HEK293 (cell line): ENCODE measurements at regions not wholly inside any gene's neighbourhood (a gene's known extent, or its start where the extent isn't known, plus 50 kb on each side); places are given as distances from the start of the nearest gene placed in this dataset.

Source experiments
- BCL11A ChIP-seq: fragments of 450-650 bp; formaldehyde crosslinking; IDR thresholded peaks from 2 replicates; pipeline ENCODE4 v1.5.1; 2016; ENCODE audit warnings: low read depth, missing biosample characterization, missing genetic modification characterization
- CTCF ChIP-seq: fragments of 450-650 bp; formaldehyde crosslinking; IDR thresholded peaks from 2 replicates; pipeline ENCODE4 v1.5.1; 2016; ENCODE audit warnings: missing biosample characterization, missing genetic modification characterization
- KLF9 ChIP-seq: fragments of 450-650 bp; formaldehyde crosslinking; IDR thresholded peaks from 2 replicates; pipeline ENCODE4 v1.5.1; 2016; ENCODE audit warnings: missing biosample characterization, missing genetic modification characterization, low read depth
- PRDM4 ChIP-seq: fragments of 450-650 bp; formaldehyde crosslinking; IDR thresholded peaks from 2 replicates; pipeline ENCODE4 v1.5.1; 2017; ENCODE audit warnings: missing biosample characterization, missing genetic modification characterization
- SP2 ChIP-seq: fragments of 450-650 bp; formaldehyde crosslinking; IDR thresholded peaks from 2 replicates; pipeline ENCODE4 v1.5.1; 2016; ENCODE audit warnings: missing biosample characterization, missing genetic modification characterization
- ZBTB1 ChIP-seq: fragments of 450-650 bp; formaldehyde crosslinking; IDR thresholded peaks from 2 replicates; pipeline ENCODE4 v1.5.1; 2016; ENCODE audit warnings: missing biosample characterization, missing genetic modification characterization
- ZBTB49 ChIP-seq: fragments of 450-650 bp; formaldehyde crosslinking; IDR thresholded peaks from 2 replicates; pipeline ENCODE4 v1.5.1; 2016; ENCODE audit warnings: missing biosample characterization, missing genetic modification characterization, low read depth
- ZNF398 ChIP-seq: fragments of 450-650 bp; formaldehyde crosslinking; IDR thresholded peaks from 2 replicates; pipeline ENCODE4 v1.5.1; 2017; ENCODE audit warnings: missing biosample characterization, missing genetic modification characterization
- ZNF629 ChIP-seq: fragments of 450-650 bp; formaldehyde crosslinking; IDR thresholded peaks from 2 replicates; pipeline ENCODE4 v1.5.1; 2017; ENCODE audit warnings: missing biosample characterization, missing genetic modification characterization
- TF ChIP-seq, protein P1 (sequence below): fragments of 450-650 bp; formaldehyde crosslinking; IDR thresholded peaks from 2 replicates; pipeline ENCODE4 v1.5.1; 2016; ENCODE audit warnings: missing biosample characterization, missing genetic modification characterization
- TF ChIP-seq, protein P2 (sequence below): fragments of 450-650 bp; formaldehyde crosslinking; IDR thresholded peaks from 2 replicates; pipeline ENCODE4 v1.5.1; 2016; ENCODE audit warnings: missing biosample characterization, missing genetic modification characterization
- TF ChIP-seq, protein P3 (sequence below): fragments of 450-650 bp; formaldehyde crosslinking; IDR thresholded peaks from 2 replicates; pipeline ENCODE4 v1.5.1; 2016; ENCODE audit warnings: missing biosample characterization, missing genetic modification characterization

GRCh38 chr1:194060481-194060880 is 874.1 kb upstream of the B3GALT2 start:
- TF ChIP-seq SP2 (tag by site-specific recombination) (no peak), CTCF (no peak), PRDM4 (tag by site-specific recombination) (no peak), ZBTB1 (tag by site-specific recombination) (no peak), ZBTB49 (tag by site-specific recombination) (no peak), KLF9 (no peak), ZNF629 (no peak), ZNF398 (no peak), BCL11A (no peak)
- TF ChIP-seq, protein P1, sequence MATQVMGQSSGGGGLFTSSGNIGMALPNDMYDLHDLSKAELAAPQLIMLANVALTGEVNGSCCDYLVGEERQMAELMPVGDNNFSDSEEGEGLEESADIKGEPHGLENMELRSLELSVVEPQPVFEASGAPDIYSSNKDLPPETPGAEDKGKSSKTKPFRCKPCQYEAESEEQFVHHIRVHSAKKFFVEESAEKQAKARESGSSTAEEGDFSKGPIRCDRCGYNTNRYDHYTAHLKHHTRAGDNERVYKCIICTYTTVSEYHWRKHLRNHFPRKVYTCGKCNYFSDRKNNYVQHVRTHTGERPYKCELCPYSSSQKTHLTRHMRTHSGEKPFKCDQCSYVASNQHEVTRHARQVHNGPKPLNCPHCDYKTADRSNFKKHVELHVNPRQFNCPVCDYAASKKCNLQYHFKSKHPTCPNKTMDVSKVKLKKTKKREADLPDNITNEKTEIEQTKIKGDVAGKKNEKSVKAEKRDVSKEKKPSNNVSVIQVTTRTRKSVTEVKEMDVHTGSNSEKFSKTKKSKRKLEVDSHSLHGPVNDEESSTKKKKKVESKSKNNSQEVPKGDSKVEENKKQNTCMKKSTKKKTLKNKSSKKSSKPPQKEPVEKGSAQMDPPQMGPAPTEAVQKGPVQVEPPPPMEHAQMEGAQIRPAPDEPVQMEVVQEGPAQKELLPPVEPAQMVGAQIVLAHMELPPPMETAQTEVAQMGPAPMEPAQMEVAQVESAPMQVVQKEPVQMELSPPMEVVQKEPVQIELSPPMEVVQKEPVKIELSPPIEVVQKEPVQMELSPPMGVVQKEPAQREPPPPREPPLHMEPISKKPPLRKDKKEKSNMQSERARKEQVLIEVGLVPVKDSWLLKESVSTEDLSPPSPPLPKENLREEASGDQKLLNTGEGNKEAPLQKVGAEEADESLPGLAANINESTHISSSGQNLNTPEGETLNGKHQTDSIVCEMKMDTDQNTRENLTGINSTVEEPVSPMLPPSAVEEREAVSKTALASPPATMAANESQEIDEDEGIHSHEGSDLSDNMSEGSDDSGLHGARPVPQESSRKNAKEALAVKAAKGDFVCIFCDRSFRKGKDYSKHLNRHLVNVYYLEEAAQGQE (tag by site-specific recombination): no peak
- TF ChIP-seq, protein P2, sequence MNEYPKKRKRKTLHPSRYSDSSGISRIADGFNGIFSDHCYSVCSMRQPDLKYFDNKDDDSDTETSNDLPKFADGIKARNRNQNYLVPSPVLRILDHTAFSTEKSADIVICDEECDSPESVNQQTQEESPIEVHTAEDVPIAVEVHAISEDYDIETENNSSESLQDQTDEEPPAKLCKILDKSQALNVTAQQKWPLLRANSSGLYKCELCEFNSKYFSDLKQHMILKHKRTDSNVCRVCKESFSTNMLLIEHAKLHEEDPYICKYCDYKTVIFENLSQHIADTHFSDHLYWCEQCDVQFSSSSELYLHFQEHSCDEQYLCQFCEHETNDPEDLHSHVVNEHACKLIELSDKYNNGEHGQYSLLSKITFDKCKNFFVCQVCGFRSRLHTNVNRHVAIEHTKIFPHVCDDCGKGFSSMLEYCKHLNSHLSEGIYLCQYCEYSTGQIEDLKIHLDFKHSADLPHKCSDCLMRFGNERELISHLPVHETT (tag by site-specific recombination): no peak
- TF ChIP-seq, protein P3, sequence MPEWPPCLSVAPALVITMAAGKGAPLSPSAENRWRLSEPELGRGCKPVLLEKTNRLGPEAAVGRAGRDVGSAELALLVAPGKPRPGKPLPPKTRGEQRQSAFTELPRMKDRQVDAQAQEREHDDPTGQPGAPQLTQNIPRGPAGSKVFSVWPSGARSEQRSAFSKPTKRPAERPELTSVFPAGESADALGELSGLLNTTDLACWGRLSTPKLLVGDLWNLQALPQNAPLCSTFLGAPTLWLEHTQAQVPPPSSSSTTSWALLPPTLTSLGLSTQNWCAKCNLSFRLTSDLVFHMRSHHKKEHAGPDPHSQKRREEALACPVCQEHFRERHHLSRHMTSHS (tag by site-specific recombination): no peak
